H1 (cell line): ENCODE measurements at regions not wholly inside any gene's neighbourhood (a gene's known extent, or its start where the extent isn't known, plus 50 kb on each side); places are given as distances from the start of the nearest gene placed in this dataset.

Experiments
- CTCF ChIA-PET: fragments of 300-600 bp; sonication (Branson Sonifier 250); formaldehyde crosslinking; loops from one replicate; lab custom pipeline; 2021; ENCODE audit not compliant: partially characterized antibody; lab: Charles Lee
- POLR2A ChIA-PET: fragments of 300-600 bp; sonication (Branson Sonifier 250); formaldehyde crosslinking; loops from one replicate; lab custom pipeline; 2021; ENCODE audit warnings: inconsistent platforms; ENCODE audit not compliant: partially characterized antibody; lab: Charles Lee
- DNase-seq, 2 experiments: peaks; one replicate each; pipeline versions ENCODE4 v3.0.0 to v3.0.0-alpha.2; 2010 to 2022; ENCODE audit warnings: low spot score in 2 of 2, low read depth in 1 of 2, mixed read lengths in 1 of 2
- FAIRE-seq: peaks from 2 replicates; lab custom pipeline; 2011; peaks lifted over from hg19 to GRCh38; lab: Jason Lieb, UNC
- H2AFZ ChIP-seq: 2 replicates; pipeline ENCODE4 v1.8.1; 2012; ENCODE audit warnings: low read length, inconsistent platforms
- H2AK5ac ChIP-seq: 2 replicates; pipeline ENCODE4 v1.6.1; 2013; ENCODE audit warnings: low read depth, low read length
- H2BK120ac ChIP-seq: replicated peaks from 2 replicates; pipeline ENCODE3; 2013; ENCODE audit warnings: low read depth, low read length, inconsistent platforms
- H2BK12ac ChIP-seq: 2 replicates; pipeline ENCODE4 v1.6.1; 2013; ENCODE audit warnings: low read depth, low read length
- H2BK15ac ChIP-seq: 2 replicates; pipeline ENCODE4 v1.6.1; 2013; ENCODE audit warnings: low read length
- H2BK20ac ChIP-seq: 2 replicates; pipeline ENCODE4 v1.6.1; 2013; ENCODE audit warnings: low read length
- H2BK5ac ChIP-seq: 2 replicates; pipeline ENCODE4 v1.6.1; 2013; ENCODE audit warnings: low read depth, low read length
- H3K14ac ChIP-seq: 2 replicates; pipeline ENCODE4 v1.6.1; 2013; ENCODE audit warnings: inconsistent platforms; ENCODE audit not compliant: insufficient read length
- H3K18ac ChIP-seq: 2 replicates; pipeline ENCODE4 v1.6.1; 2013; ENCODE audit warnings: low read length; ENCODE audit errors: extremely low read depth
- H3K23ac ChIP-seq: 2 replicates; pipeline ENCODE4 v1.6.1; 2013; ENCODE audit warnings: inconsistent platforms; ENCODE audit not compliant: insufficient read length
- H3K23me2 ChIP-seq: 2 replicates; pipeline ENCODE4 v1.6.1; 2013; ENCODE audit warnings: low read depth, low read length
- H3K27ac ChIP-seq: 2 replicates; pipeline ENCODE4 v1.6.1; 2011; ENCODE audit warnings: low read depth, low read length, inconsistent platforms
- H3K27me3 ChIP-seq, 4 experiments: replicated peaks in 1 of 4; 1 replicate in 1 of 4; 2 replicates in 3 of 4; pipeline versions ENCODE4 v1.6.1 to v1.8.1; 2011 to 2013; ENCODE audit warnings: low read length in 3 of 4, mild to moderate bottlenecking in 3 of 4, inconsistent platforms in 2 of 4, mixed read lengths in 2 of 4, moderate library complexity in 1 of 4; ENCODE audit not compliant: control insufficient read depth in 3 of 4, insufficient read depth in 3 of 4; ENCODE audit errors: extremely low read depth in 1 of 4
- H3K36me3 ChIP-seq, 4 experiments: 2 replicates each; pipeline versions ENCODE4 v1.6.1 to v1.8.1; 2011 to 2013; ENCODE audit warnings: mild to moderate bottlenecking in 4 of 4, low read length in 3 of 4, moderate library complexity in 2 of 4, control low read depth in 1 of 4, inconsistent platforms in 1 of 4; ENCODE audit not compliant: insufficient read depth in 4 of 4, control insufficient read depth in 2 of 4
- H3K4ac ChIP-seq: replicated peaks from 2 replicates; pipeline ENCODE3; 2013; ENCODE audit warnings: low read length, low read depth, mixed read lengths, inconsistent platforms; ENCODE audit not compliant: insufficient read length
- H3K4me1 ChIP-seq, 4 experiments: replicated peaks in 1 of 4; 1 replicate in 1 of 4; 2 replicates in 3 of 4; pipeline versions ENCODE4 v1.6.1 to v1.8.1; 2011 to 2013; ENCODE audit warnings: low read length in 3 of 4, inconsistent platforms in 2 of 4, mixed read lengths in 1 of 4; ENCODE audit not compliant: insufficient read depth in 4 of 4, control insufficient read depth in 3 of 4
- H3K4me2 ChIP-seq, 2 experiments: 2 replicates each; pipeline versions ENCODE4 v1.6.1 to v1.8.1; 2011 to 2013; ENCODE audit warnings: low read depth in 2 of 2, low read length in 2 of 2, control low read depth in 1 of 2, inconsistent platforms in 1 of 2, mild to moderate bottlenecking in 1 of 2; ENCODE audit not compliant: insufficient read depth in 1 of 2
- H3K4me3 ChIP-seq, 4 experiments: fragments of 200-600, 300-600 bp in 1 of 4; sonication (generic), shearing (Covaris generic), sonication (Bioruptor Twin) in 1 of 4; 2 replicates each; pipeline versions ENCODE4 v1.5.1 to v1.8.1; 2011 to 2016; ENCODE audit warnings: low read length in 4 of 4, low read depth in 3 of 4, control low read depth in 2 of 4, inconsistent platforms in 2 of 4, mild to moderate bottlenecking in 2 of 4, mixed read lengths in 1 of 4, moderate library complexity in 1 of 4; ENCODE audit not compliant: insufficient read depth in 2 of 4; ENCODE audit errors: extremely low read depth in 1 of 4
- H3K56ac ChIP-seq: replicated peaks from 2 replicates; pipeline ENCODE3; 2013; ENCODE audit warnings: low read depth, mild to moderate bottlenecking, mixed read lengths, low read length, inconsistent platforms; ENCODE audit not compliant: insufficient read length
- H3K79me1 ChIP-seq: 2 replicates; pipeline ENCODE4 v1.6.1; 2013; ENCODE audit warnings: low read depth, low read length, control low read depth
- H3K79me2 ChIP-seq, 2 experiments: 2 replicates each; pipeline versions ENCODE4 v1.6.1 to v1.8.1; 2012 to 2013; ENCODE audit warnings: low read length in 2 of 2, mild to moderate bottlenecking in 2 of 2, inconsistent platforms in 1 of 2; ENCODE audit not compliant: insufficient read depth in 2 of 2, control insufficient read depth in 1 of 2
- H3K9ac ChIP-seq, 4 experiments: replicated peaks in 1 of 4; 1 replicate in 1 of 4; 2 replicates in 3 of 4; pipeline versions ENCODE4 v1.6.1 to v1.8.1; 2011 to 2013; ENCODE audit warnings: low read depth in 3 of 4, low read length in 3 of 4, control low read depth in 2 of 4, mild to moderate bottlenecking in 2 of 4, moderate library complexity in 2 of 4, inconsistent platforms in 1 of 4; ENCODE audit errors: extremely low read depth in 1 of 4
- H3K9me3 ChIP-seq, 2 experiments: 2 replicates each; pipeline versions ENCODE4 v1.6.1 to v1.8.1; 2012 to 2013; ENCODE audit warnings: mild to moderate bottlenecking in 2 of 2, moderate library complexity in 2 of 2, control low read depth in 1 of 2, inconsistent platforms in 1 of 2, low read depth in 1 of 2, low read length in 1 of 2, mixed read lengths in 1 of 2; ENCODE audit not compliant: insufficient read depth in 2 of 2
- H4K20me1 ChIP-seq, 2 experiments: replicated peaks in 1 of 2; 2 replicates each; pipeline versions ENCODE3 to v1.8.1; 2011 to 2013; ENCODE audit warnings: inconsistent platforms in 2 of 2, low read length in 2 of 2, mild to moderate bottlenecking in 1 of 2; ENCODE audit not compliant: insufficient read depth in 2 of 2, control insufficient read depth in 1 of 2
- H4K5ac ChIP-seq: 2 replicates; pipeline ENCODE4 v1.6.1; 2013; ENCODE audit warnings: low read length, low read depth, mixed read lengths, inconsistent platforms; ENCODE audit not compliant: insufficient read length
- H4K8ac ChIP-seq: 2 replicates; pipeline ENCODE4 v1.8.0; 2013; ENCODE audit warnings: mild to moderate bottlenecking, moderate library complexity, low read length, inconsistent platforms; ENCODE audit not compliant: insufficient read depth; ENCODE audit errors: extremely low read depth
- H4K91ac ChIP-seq: replicated peaks from 2 replicates; pipeline ENCODE3; 2013; ENCODE audit warnings: low read length, mixed read lengths, inconsistent platforms; ENCODE audit not compliant: insufficient read length
- PHF8 ChIP-seq: fragments of 200-600 bp; sonication (generic); conservative IDR thresholded peaks from 2 replicates; pipeline ENCODE4 v1.7.1; 2012; ENCODE audit warnings: low read depth, mild to moderate bottlenecking, inconsistent platforms, low read length, moderate library complexity
- TBP ChIP-seq: IDR thresholded peaks from 2 replicates; pipeline ENCODE4 v1.6.1; 2011; ENCODE audit warnings: low read depth, low read length, improper control_type of control experiment
- TF ChIP-seq, protein P1 (sequence below): IDR thresholded peaks from 2 replicates; pipeline ENCODE4 v1.6.1; 2012; ENCODE audit warnings: inconsistent platforms

- H2BK120ac ChIP-seq = no peak overlapping the region
- TF ChIP-seq, protein P1, sequence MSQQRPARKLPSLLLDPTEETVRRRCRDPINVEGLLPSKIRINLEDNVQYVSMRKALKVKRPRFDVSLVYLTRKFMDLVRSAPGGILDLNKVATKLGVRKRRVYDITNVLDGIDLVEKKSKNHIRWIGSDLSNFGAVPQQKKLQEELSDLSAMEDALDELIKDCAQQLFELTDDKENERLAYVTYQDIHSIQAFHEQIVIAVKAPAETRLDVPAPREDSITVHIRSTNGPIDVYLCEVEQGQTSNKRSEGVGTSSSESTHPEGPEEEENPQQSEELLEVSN = no peak
- TF ChIP-seq PHF8 = no peak
- TF ChIP-seq TBP = no peak
- H3K79me2 ChIP-seq = no peaks in the 10 kb centered on the region
- H3K23me2 ChIP-seq = no peaks in the 10 kb centered on the region
- H2AFZ ChIP-seq = no peak overlapping the region
- H3K4me2 ChIP-seq = no peak overlapping the region
- no peak overlapping the region for H3K4me3 ChIP-seq
- H3K9ac ChIP-seq = no peak overlapping the region
- no peaks in the 10 kb centered on the region for H4K20me1 ChIP-seq
- no peak overlapping the region for H4K8ac ChIP-seq
- no peaks in the 10 kb centered on the region for H3K9me3 ChIP-seq
- no peak overlapping the region for H3K23ac ChIP-seq
- H2BK20ac ChIP-seq = no peak overlapping the region
- H4K5ac ChIP-seq = no peak overlapping the region
- H3K4ac ChIP-seq = no peak overlapping the region
- H3K14ac ChIP-seq = no peak overlapping the region
- H3K27me3 ChIP-seq = no peaks in the 10 kb centered on the region
- no peak overlapping the region for H3K56ac ChIP-seq
- H2BK12ac ChIP-seq = no peak overlapping the region
- no peak overlapping the region for H2BK15ac ChIP-seq
- no peak overlapping the region for H3K27ac ChIP-seq
- H2AK5ac ChIP-seq = no peak overlapping the region
- POLR2A ChIA-PET = interaction anchor here (0.6 kb wide), 1 partner anchor 504 kb away, joined by 3 read pairs; no protein-coding TSS in a partner anchor
- no peak overlapping the region for H2BK5ac ChIP-seq
- H3K4me1 ChIP-seq = no peaks in the 10 kb centered on the region
- FAIRE-seq (no peak), DNase-seq (no peak)
- CTCF ChIA-PET = no interaction called here
- H3K79me1 ChIP-seq = no peaks in the 10 kb centered on the region
- no peaks in the 10 kb centered on the region for H3K36me3 ChIP-seq
- H4K91ac ChIP-seq = no peak overlapping the region
- no peak overlapping the region for H3K18ac ChIP-seq
Observed at GRCh38 chr11:42390116-42390515, 921.7 kb upstream of the API5 start.
